ENCODE measurements at regions not wholly inside any gene's neighbourhood (a gene's known extent, or its start where the extent isn't known, plus 50 kb on each side); places are given as distances from the start of the nearest gene placed in this dataset.
"Not testable (repeated sequence)": the region's sequence is repeated elsewhere in the genome, so short reads cannot be mapped to it uniquely, and the experiment has no call there.

DNA sequence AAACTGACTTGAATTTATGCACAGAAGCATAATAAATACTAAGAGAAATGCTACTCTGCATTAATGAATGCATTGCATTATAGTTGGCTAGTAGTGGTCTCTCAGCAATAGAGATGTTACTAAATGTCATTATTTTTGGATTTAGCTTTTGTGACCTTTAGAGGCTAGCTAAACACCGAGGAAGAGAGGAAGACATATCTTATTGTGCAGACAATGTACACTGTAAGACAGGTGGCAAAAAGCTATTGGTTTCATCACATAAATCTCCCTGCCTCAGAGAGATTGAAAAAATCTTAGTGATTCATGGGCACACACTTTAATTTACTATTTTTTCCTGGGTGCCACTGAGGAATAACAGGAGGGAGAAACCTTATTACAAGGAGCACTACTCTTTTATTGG is 435.9 kb downstream of the TMEM232 start:
- TF ChIP-seq, protein P1, sequence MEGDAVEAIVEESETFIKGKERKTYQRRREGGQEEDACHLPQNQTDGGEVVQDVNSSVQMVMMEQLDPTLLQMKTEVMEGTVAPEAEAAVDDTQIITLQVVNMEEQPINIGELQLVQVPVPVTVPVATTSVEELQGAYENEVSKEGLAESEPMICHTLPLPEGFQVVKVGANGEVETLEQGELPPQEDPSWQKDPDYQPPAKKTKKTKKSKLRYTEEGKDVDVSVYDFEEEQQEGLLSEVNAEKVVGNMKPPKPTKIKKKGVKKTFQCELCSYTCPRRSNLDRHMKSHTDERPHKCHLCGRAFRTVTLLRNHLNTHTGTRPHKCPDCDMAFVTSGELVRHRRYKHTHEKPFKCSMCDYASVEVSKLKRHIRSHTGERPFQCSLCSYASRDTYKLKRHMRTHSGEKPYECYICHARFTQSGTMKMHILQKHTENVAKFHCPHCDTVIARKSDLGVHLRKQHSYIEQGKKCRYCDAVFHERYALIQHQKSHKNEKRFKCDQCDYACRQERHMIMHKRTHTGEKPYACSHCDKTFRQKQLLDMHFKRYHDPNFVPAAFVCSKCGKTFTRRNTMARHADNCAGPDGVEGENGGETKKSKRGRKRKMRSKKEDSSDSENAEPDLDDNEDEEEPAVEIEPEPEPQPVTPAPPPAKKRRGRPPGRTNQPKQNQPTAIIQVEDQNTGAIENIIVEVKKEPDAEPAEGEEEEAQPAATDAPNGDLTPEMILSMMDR (IDR thresholded peaks at IDR 0.05; ENCODE audit: low read depth, low read length, missing control alignments) = no peak
- Histone ChIP-seq H3K36me3 (replicated peaks) (no peaks in the 10 kb centered on the region), H3K4me3 (ENCODE audit: low read depth, low read length) (no peak overlapping the region), H3K27me3 (replicated peaks) (no peaks in the 10 kb centered on the region), H3K27ac (no peak overlapping the region)
- no peak for DNase-seq
- in situ Hi-C loops (cut with HindIII; ENCODE audit: low pct_ligation_motif_present, low sequenced_read_pairs) = no loop called here

DNA sequence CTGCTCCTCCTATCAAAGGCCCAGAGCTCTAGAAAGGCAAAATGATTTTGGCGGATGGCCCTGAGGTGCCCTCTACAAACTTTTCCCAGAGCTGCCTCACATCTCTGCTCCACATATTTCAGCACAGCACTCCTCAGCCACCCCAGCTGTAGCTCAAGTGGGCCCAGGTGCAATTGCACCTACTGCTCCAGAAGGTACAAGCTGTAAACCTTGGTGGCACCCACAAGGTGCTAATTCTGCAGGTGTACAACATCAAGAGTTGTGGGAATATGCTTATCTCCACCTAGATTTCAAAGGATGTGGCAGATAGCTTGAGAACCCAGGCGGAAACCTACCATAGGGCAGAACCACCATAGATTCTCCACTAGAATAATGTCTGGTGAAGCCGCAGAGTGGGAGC is 432.2 kb downstream of the TMEM232 start:
- no peak for DNase-seq
- H3K36me3 ChIP-seq (replicated peaks) = no peaks in the 10 kb centered on the region
- no peak overlapping the region for H3K27ac ChIP-seq
- H3K27me3 ChIP-seq (replicated peaks) = no peaks in the 10 kb centered on the region
- in situ Hi-C loops (cut with HindIII; ENCODE audit: low pct_ligation_motif_present, low sequenced_read_pairs) = no loop called here
- no peak overlapping the region for H3K4me3 ChIP-seq (ENCODE audit: low read depth, low read length)
- TF ChIP-seq, protein P1 (IDR thresholded peaks at IDR 0.05; ENCODE audit: low read depth, low read length, missing control alignments) = no peak

DNA sequence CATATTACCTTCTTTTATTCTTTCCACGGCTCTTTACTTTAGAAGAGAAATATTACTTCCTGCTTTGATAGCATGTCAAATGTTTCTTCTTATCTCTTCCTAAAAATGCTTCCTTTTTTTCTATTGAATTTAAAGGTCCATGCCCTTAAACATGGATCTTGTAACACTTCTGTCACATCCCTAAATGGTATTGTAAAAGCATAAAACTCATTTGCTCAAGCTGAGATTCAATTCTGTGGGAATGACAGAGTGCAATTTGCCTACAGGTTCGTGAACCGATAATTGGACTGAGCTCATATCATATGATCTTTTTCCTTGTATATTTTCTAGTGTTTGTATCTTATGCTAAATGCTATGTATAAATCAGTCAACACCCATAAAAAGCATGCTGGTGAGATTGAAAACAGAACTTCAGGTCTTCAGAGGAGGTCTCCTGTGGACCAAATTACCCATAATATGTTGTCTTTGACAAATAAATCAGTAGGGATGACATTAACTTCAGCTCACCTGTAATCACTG is 429.3 kb downstream of the TMEM232 start:
- Histone ChIP-seq H3K27ac (no peak overlapping the region), H3K4me3 (ENCODE audit: low read depth, low read length) (no peak overlapping the region), H3K27me3 (replicated peaks) (no peaks in the 10 kb centered on the region), H3K36me3 (replicated peaks) (no peaks in the 10 kb centered on the region)
- DNase-seq = no peak
- in situ Hi-C loops (cut with HindIII; ENCODE audit: low pct_ligation_motif_present, low sequenced_read_pairs) = no loop called here
- TF ChIP-seq, protein P1 (IDR thresholded peaks at IDR 0.05; ENCODE audit: low read depth, low read length, missing control alignments) = no peak

DNA sequence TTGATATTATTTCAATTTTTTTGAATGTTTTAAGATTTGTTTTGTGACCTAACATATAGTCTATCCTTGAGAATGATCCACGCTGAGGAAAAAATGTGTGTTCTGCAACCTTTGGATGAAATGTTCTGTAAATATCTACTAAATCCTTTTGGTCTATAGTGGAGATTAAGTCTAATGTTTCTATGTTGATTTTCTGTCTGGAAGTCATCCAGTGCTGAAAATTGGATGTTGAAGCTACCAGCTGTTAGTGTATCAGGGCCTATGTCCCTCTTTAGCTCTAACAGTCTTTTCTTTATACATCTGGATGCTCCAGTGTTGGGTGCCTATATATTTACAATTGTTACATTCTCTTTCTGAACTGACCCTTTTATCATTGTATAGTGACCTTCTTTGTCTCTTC is 422.3 kb downstream of the TMEM232 start:
- Histone ChIP-seq H3K36me3 (replicated peaks) (no peaks in the 10 kb centered on the region), H3K4me3 (ENCODE audit: low read depth, low read length) (no peak overlapping the region), H3K27ac (no peak overlapping the region), H3K27me3 (replicated peaks) (no peaks in the 10 kb centered on the region)
- in situ Hi-C loops (cut with HindIII; ENCODE audit: low pct_ligation_motif_present, low sequenced_read_pairs) = no loop called here
- DNase-seq = no peak
- TF ChIP-seq, protein P1 (IDR thresholded peaks at IDR 0.05; ENCODE audit: low read depth, low read length, missing control alignments) = no peak

DNA sequence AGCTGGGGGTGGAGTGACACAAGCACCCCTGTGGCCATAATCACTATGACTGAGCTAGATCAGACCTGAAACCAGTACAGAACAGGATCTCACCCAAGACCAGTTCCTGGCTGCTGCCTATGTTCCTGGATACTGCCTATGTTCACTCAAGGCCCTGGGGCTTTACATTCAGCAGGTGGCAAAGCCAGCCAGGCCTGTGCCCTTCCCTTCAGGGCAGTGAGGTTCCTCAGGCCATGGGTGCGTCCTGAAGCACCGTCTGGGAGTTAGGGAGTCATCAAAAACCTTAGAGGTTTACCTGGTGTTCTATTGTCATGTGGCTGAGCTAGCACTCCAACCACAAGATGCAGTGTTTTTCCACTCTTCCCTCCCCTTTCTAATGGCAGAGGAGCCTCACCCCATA is 419.8 kb downstream of the TMEM232 start:
- Histone ChIP-seq H3K27me3 (replicated peaks) (no peaks in the 10 kb centered on the region), H3K27ac (no peak overlapping the region), H3K36me3 (replicated peaks) (no peaks in the 10 kb centered on the region), H3K4me3 (ENCODE audit: low read depth, low read length) (no peak overlapping the region)
- TF ChIP-seq, protein P1 (IDR thresholded peaks at IDR 0.05; ENCODE audit: low read depth, low read length, missing control alignments) = no peak
- DNase-seq = no peak
- in situ Hi-C loops (cut with HindIII; ENCODE audit: low pct_ligation_motif_present, low sequenced_read_pairs) = no loop called here

DNA sequence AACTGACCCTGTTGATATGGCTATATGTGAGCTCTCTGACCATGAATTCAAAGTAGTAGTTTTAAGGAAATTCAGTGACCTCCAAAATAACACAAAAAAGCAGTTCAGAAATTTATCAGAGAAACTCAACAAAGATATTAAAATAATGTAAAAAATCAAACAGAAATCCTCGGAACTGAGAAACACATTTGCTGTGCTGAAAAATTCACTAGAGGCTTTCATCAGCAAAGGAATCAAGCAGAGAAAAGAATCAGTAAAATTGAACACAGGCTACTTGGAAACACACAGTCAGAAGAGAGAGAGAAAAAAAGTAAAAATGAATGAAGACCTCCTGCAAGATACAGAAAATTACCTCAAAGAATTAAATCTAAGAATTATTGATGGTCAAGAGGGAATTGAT is 417.2 kb downstream of the TMEM232 start:
- TF ChIP-seq, protein P1 (IDR thresholded peaks at IDR 0.05; ENCODE audit: low read depth, low read length, missing control alignments) = no peak
- no peak for DNase-seq
- Histone ChIP-seq H3K27me3 (replicated peaks) (no peaks in the 10 kb centered on the region), H3K4me3 (ENCODE audit: low read depth, low read length) (no peak overlapping the region), H3K27ac (no peak overlapping the region), H3K36me3 (replicated peaks) (no peaks in the 10 kb centered on the region)
- in situ Hi-C loops (cut with HindIII; ENCODE audit: low pct_ligation_motif_present, low sequenced_read_pairs) = no loop called here

DNA sequence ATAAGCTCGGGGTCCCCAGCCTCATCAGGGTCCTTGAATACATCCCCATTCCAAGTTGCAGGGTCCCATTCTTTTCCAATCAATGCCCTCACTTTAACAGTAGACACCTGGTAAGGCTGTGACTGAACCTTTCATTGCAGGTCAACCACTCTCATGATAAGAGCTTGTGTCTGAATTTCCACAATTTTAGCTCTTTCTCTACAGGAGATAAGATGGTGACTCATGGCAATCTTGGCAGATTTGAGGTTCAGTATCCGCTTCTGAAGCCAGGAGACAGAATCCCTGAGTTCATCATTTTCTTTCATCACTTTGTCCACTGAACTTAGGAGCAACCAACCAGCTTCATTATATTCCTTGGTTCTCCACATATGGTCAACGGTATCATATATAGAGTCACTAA is 409.9 kb downstream of the TMEM232 start:
- H3K36me3 ChIP-seq (replicated peaks); H3K27me3 ChIP-seq (replicated peaks); DNase-seq; H3K27ac ChIP-seq; in situ Hi-C loops (cut with HindIII; ENCODE audit: low pct_ligation_motif_present, low sequenced_read_pairs); H3K4me3 ChIP-seq (ENCODE audit: low read depth, low read length): not testable (repeated sequence)

All from brain microvascular endothelial cell (primary cell).